DMS 273 (cell line): ENCODE measurements at regions not wholly inside any gene's neighbourhood (a gene's known extent, or its start where the extent isn't known, plus 50 kb on each side); places are given as distances from the start of the nearest gene placed in this dataset.
"Not testable (repeated sequence)": the region's sequence is repeated elsewhere in the genome, so short reads cannot be mapped to it uniquely, and the experiment has no call there.

Experiments used
- DNase-seq: peaks from one replicate; lab custom pipeline; 2025; ENCODE audit not compliant: unreplicated experiment; lab: John Stamatoyannopoulos, UW

- no peak for DNase-seq
Observed at GRCh38 chr16:13848795-13849194, 71.2 kb upstream of the ERCC4 start.

GRCh38 chr16:13850173-13850572 is 69.8 kb upstream of the ERCC4 start:
- not testable (repeated sequence) for DNase-seq

- no peak for DNase-seq
Observed at GRCh38 chr16:13852827-13853226, 67.1 kb upstream of the ERCC4 start.

GRCh38 chr16:13856398-13856797 is 63.6 kb upstream of the ERCC4 start:
- no peak for DNase-seq

- no peak for DNase-seq
Observed at GRCh38 chr16:13856811-13857511, 63.0 kb upstream of the ERCC4 start.

- no peak for DNase-seq
Observed at GRCh38 chr16:13858873-13859580, 60.9 kb upstream of the ERCC4 start.

GRCh38 chr16:13863075-13863765 is 56.7 kb upstream of the ERCC4 start:
- no peak for DNase-seq

GRCh38 chr16:13864689-13865088 is 55.3 kb upstream of the ERCC4 start:
- no peak for DNase-seq

- peak; percentile 81 for DNase-seq
Observed at GRCh38 chr16:13866073-13866472, 53.9 kb upstream of the ERCC4 start.
